BE2C (cell line): ENCODE measurements at regions not wholly inside any gene's neighbourhood (a gene's known extent, or its start where the extent isn't known, plus 50 kb on each side); places are given as distances from the start of the nearest gene placed in this dataset.

Experiments
- DNase-seq: peaks from one replicate; pipeline ENCODE4 v3.0.0-alpha.2; 2020
- H3K27me3 ChIP-seq: fragments of 250-450 bp; sonication (Bioruptor Pico); 2 replicates; pipeline ENCODE4 v1.5.1; 2020; ENCODE audit warnings: mild to moderate bottlenecking
- H3K36me3 ChIP-seq: fragments of 250-450 bp; sonication (Bioruptor Pico); 2 replicates; pipeline ENCODE4 v1.5.1; 2020; ENCODE audit warnings: mild to moderate bottlenecking
- H3K4me1 ChIP-seq: fragments of 250-450 bp; sonication (Bioruptor Pico); 2 replicates; pipeline ENCODE4 v1.5.1; 2020
- H3K4me3 ChIP-seq: 2 replicates; pipeline ENCODE4 v1.5.1; 2011; ENCODE audit warnings: low read depth, low read length
- H3K9me3 ChIP-seq: fragments of 250-450 bp; sonication (Bioruptor Pico); 2 replicates; pipeline ENCODE4 v1.5.1; 2020
- CTCF ChIP-seq: IDR thresholded peaks from 2 replicates; pipeline ENCODE4 v1.5.1; 2012; ENCODE audit warnings: mild to moderate bottlenecking, low read depth, low read length

- no peak for TF ChIP-seq CTCF
- Histone ChIP-seq H3K9me3 (no peaks in the 10 kb centered on the region), H3K4me3 (no peak overlapping the region), H3K4me1 (peaks cover 14% of the 10 kb centered on the region), H3K36me3 (no peaks in the 10 kb centered on the region), H3K27me3 (no peaks in the 10 kb centered on the region)
- no peak for DNase-seq
Measured at GRCh38 chr1:219520241-219520640, 92.7 kb downstream of the ZC3H11B start.

- Histone ChIP-seq H3K27me3 (no peaks in the 10 kb centered on the region), H3K4me1 (peaks cover 11% of the 10 kb centered on the region), H3K4me3 (no peak overlapping the region), H3K36me3 (no peaks in the 10 kb centered on the region), H3K9me3 (no peaks in the 10 kb centered on the region)
- no peak for DNase-seq
- TF ChIP-seq CTCF: no peak
Measured at GRCh38 chr1:219518907-219519248, 94.0 kb downstream of the ZC3H11B start.

GRCh38 chr1:219518168-219518906 lies 94.6 kb downstream of the ZC3H11B start:
- no peaks in the 10 kb centered on the region for H3K9me3 ChIP-seq
- H3K27me3 ChIP-seq: no peaks in the 10 kb centered on the region
- H3K4me1 ChIP-seq: peaks cover 6% of the 10 kb centered on the region
- TF ChIP-seq CTCF: no peak
- no peak overlapping the region for H3K4me3 ChIP-seq
- no peaks in the 10 kb centered on the region for H3K36me3 ChIP-seq
- no peak for DNase-seq

GRCh38 chr1:219517031-219517430 lies 95.9 kb downstream of the ZC3H11B start:
- DNase-seq: no peak
- Histone ChIP-seq H3K27me3 (no peaks in the 10 kb centered on the region), H3K4me1 (no peaks in the 10 kb centered on the region), H3K36me3 (no peaks in the 10 kb centered on the region), H3K9me3 (no peaks in the 10 kb centered on the region), H3K4me3 (no peak overlapping the region)
- no peak for TF ChIP-seq CTCF

- DNase-seq: no peak
- H3K4me1 ChIP-seq: no peaks in the 10 kb centered on the region
- no peaks in the 10 kb centered on the region for H3K36me3 ChIP-seq
- H3K4me3 ChIP-seq: no peak overlapping the region
- no peaks in the 10 kb centered on the region for H3K27me3 ChIP-seq
- H3K9me3 ChIP-seq: no peaks in the 10 kb centered on the region
- no peak for TF ChIP-seq CTCF
Measured at GRCh38 chr1:219514728-219515127, 98.2 kb downstream of the ZC3H11B start.

GRCh38 chr1:219507437-219507836 lies 105.5 kb downstream of the ZC3H11B start:
- Histone ChIP-seq H3K36me3 (no peaks in the 10 kb centered on the region), H3K9me3 (no peaks in the 10 kb centered on the region), H3K27me3 (no peaks in the 10 kb centered on the region), H3K4me1 (no peaks in the 10 kb centered on the region), H3K4me3 (no peak overlapping the region)
- DNase-seq: no peak
- no peak for TF ChIP-seq CTCF
